Keratinocyte (primary cell): ENCODE measurements at regions not wholly inside any gene's neighbourhood (a gene's known extent, or its start where the extent isn't known, plus 50 kb on each side); places are given as distances from the start of the nearest gene placed in this dataset.

ENCODE experiments used
- DNase-seq: peaks from one replicate; pipeline ENCODE4 v3.0.0-alpha.2; 2011; ENCODE audit warnings: low read depth, missing footprints, low spot score
- FAIRE-seq: peaks from 2 replicates; lab custom pipeline; 2011; peaks lifted over from hg19 to GRCh38; lab: Jason Lieb, UNC
- H2AFZ ChIP-seq: 2 replicates; pipeline ENCODE4 v1.6.0; 2012; ENCODE audit warnings: low read length, control low read depth, inconsistent platforms; ENCODE audit not compliant: control insufficient read depth
- H3K27ac ChIP-seq: 2 replicates; pipeline ENCODE4 v1.5.1; 2011; ENCODE audit warnings: low read length; ENCODE audit not compliant: control insufficient read depth, insufficient read depth
- H3K27me3 ChIP-seq: 3 replicates; pipeline ENCODE4 v1.6.0; 2011; ENCODE audit warnings: low read length; ENCODE audit not compliant: control insufficient read depth, insufficient read depth; ENCODE audit errors: extremely low read depth
- H3K36me3 ChIP-seq, 2 experiments: 2 replicates in 1 of 2; 3 replicates in 1 of 2; pipeline ENCODE4 v1.5.1; 2011; ENCODE audit warnings: low read length in 2 of 2, mild to moderate bottlenecking in 1 of 2; ENCODE audit not compliant: control insufficient read depth in 2 of 2, insufficient read depth in 2 of 2; ENCODE audit errors: extremely low read depth in 1 of 2
- H3K4me1 ChIP-seq: 3 replicates; pipeline ENCODE4 v1.5.1; 2011; ENCODE audit warnings: low read length; ENCODE audit not compliant: control insufficient read depth, insufficient read depth; ENCODE audit errors: extremely low read depth
- H3K4me2 ChIP-seq: 3 replicates; pipeline ENCODE4 v1.6.0; 2011; ENCODE audit warnings: low read depth, low read length; ENCODE audit not compliant: control insufficient read depth, insufficient read depth; ENCODE audit errors: extremely low read depth
- H3K4me3 ChIP-seq, 3 experiments: fragments of 200-600 bp in 1 of 3; sonication (generic) in 1 of 3; 2 replicates in 2 of 3; 3 replicates in 1 of 3; pipeline ENCODE4 v1.5.1; 2011 to 2016; ENCODE audit warnings: low read length in 3 of 3, mild to moderate bottlenecking in 3 of 3, control low read depth in 2 of 3, inconsistent platforms in 1 of 3, low read depth in 1 of 3, mixed read lengths in 1 of 3, mixed run types in 1 of 3, moderate library complexity in 1 of 3; ENCODE audit not compliant: control insufficient read depth in 2 of 3, insufficient read depth in 2 of 3; ENCODE audit errors: extremely low read depth in 1 of 3
- H3K79me2 ChIP-seq: 2 replicates; pipeline ENCODE4 v1.6.0; 2012; ENCODE audit warnings: low read length; ENCODE audit not compliant: control insufficient read depth, insufficient read depth
- H3K9ac ChIP-seq: 3 replicates; pipeline ENCODE4 v1.6.0; 2011; ENCODE audit warnings: low read length; ENCODE audit not compliant: control insufficient read depth, insufficient read depth; ENCODE audit errors: extremely low read depth
- H3K9me1 ChIP-seq: 3 replicates; pipeline ENCODE4 v1.6.0; 2011; ENCODE audit warnings: low read length; ENCODE audit not compliant: control insufficient read depth, insufficient read depth; ENCODE audit errors: extremely low read depth
- H3K9me3 ChIP-seq: 2 replicates; pipeline ENCODE4 v1.5.1; 2012; ENCODE audit warnings: low read depth, low read length; ENCODE audit not compliant: control insufficient read depth
- H4K20me1 ChIP-seq: 3 replicates; pipeline ENCODE4 v1.6.0; 2011; ENCODE audit warnings: low read length; ENCODE audit not compliant: control insufficient read depth, insufficient read depth; ENCODE audit errors: extremely low read depth
- EZH2 ChIP-seq: IDR thresholded peaks from one replicate; pipeline ENCODE4 v1.6.1; 2012; ENCODE audit warnings: inconsistent platforms, mild to moderate bottlenecking, low read length, moderate library complexity
- dilution Hi-C: fragments of 300-500 bp; cut with MboI; formaldehyde crosslinking; loops from one replicate; pipeline ENCODE4 v1.7.0; 2020; ENCODE audit warnings: low sequenced_read_pairs; ENCODE audit not compliant: extremely low pct_ligation_motif_present
- TF ChIP-seq, protein P1 (sequence below), 3 experiments: IDR thresholded peaks in 1 of 3; conservative IDR thresholded peaks in 1 of 3; optimal IDR thresholded peaks in 1 of 3; 2 replicates in 2 of 3; 3 replicates in 1 of 3; pipeline versions ENCODE3 to v1.5.1; 2011; ENCODE audit warnings: low read length in 3 of 3, mild to moderate bottlenecking in 3 of 3, moderate library complexity in 2 of 3, control low read depth in 1 of 3, inconsistent platforms in 1 of 3; ENCODE audit not compliant: insufficient read depth in 2 of 3; ENCODE audit errors: extremely low read depth in 1 of 3

DNA sequence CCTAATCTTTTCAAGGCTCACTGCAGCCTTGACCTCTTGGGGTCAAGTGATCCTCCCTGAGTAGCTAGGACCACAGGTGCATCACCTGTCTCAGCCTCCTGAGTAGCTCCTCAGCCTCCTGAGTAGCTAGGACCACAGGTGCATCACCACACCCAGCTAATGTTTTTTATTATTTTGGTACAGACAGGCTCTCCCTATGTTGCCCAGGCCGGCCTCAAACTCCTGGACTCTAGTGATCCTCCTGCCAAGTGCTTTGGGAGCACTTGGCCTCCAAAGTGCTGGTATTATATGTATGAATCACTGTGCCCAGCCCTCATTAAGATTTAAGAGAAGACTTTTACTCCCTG, 58.5 kb upstream of the S1PR1 start:
- Histone ChIP-seq H3K36me3 (no peaks in the 10 kb centered on the region), H3K9ac (no peak overlapping the region), H3K4me2 (no peak overlapping the region), H3K27me3 (no peaks in the 10 kb centered on the region), H2AFZ (no peak overlapping the region), H4K20me1 (no peaks in the 10 kb centered on the region), H3K9me1 (no peaks in the 10 kb centered on the region), H3K79me2 (no peaks in the 10 kb centered on the region), H3K4me3 (no peak overlapping the region), H3K27ac (no peak overlapping the region), H3K9me3 (no peaks in the 10 kb centered on the region), H3K4me1 (peaks cover 18% of the 10 kb centered on the region)
- DNase-seq (no peak), FAIRE-seq (no peak)
- no peak for TF ChIP-seq EZH2
- TF ChIP-seq, protein P1, sequence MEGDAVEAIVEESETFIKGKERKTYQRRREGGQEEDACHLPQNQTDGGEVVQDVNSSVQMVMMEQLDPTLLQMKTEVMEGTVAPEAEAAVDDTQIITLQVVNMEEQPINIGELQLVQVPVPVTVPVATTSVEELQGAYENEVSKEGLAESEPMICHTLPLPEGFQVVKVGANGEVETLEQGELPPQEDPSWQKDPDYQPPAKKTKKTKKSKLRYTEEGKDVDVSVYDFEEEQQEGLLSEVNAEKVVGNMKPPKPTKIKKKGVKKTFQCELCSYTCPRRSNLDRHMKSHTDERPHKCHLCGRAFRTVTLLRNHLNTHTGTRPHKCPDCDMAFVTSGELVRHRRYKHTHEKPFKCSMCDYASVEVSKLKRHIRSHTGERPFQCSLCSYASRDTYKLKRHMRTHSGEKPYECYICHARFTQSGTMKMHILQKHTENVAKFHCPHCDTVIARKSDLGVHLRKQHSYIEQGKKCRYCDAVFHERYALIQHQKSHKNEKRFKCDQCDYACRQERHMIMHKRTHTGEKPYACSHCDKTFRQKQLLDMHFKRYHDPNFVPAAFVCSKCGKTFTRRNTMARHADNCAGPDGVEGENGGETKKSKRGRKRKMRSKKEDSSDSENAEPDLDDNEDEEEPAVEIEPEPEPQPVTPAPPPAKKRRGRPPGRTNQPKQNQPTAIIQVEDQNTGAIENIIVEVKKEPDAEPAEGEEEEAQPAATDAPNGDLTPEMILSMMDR (optimal IDR thresholded peaks at IDR 0.05 in 1 of 3, IDR thresholded peaks at IDR 0.05 in 1 of 3, conservative IDR thresholded peaks at IDR 0.05 in 1 of 3; ENCODE audit: extremely low read depth in 1 of 3, insufficient read depth in 2 of 3, low read length in 3 of 3) = no peak
- dilution Hi-C loops = no loop called here

DNA sequence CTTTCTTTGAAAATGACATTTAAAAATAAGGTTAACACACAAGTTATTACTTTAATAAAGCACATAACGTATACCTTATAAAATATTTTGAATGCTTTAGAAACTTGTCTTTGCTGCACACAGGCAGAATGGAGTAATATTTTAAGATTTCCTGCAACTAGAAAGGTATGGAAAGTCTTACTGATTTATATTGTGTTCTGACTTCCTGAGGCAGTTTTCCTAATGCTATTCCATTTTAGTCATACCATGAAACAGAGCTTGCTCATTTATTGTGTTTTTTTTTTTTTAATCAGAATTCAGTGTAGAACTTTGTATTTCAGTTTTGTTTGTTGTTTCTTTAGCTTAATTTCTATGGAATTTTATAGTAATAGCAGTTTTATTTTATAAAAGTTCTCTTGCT, 60.9 kb upstream of the S1PR1 start:
- FAIRE-seq = no peak
- no peak overlapping the region for H3K4me2 ChIP-seq
- no peaks in the 10 kb centered on the region for H3K9me1 ChIP-seq
- no peak overlapping the region for H2AFZ ChIP-seq
- no peaks in the 10 kb centered on the region for H3K27me3 ChIP-seq
- H3K4me3 ChIP-seq = no peak overlapping the region
- no peaks in the 10 kb centered on the region for H4K20me1 ChIP-seq
- no peaks in the 10 kb centered on the region for H3K9me3 ChIP-seq
- no peaks in the 10 kb centered on the region for H3K36me3 ChIP-seq
- no peak overlapping the region for H3K27ac ChIP-seq
- TF ChIP-seq, protein P1 (optimal IDR thresholded peaks at IDR 0.05 in 1 of 3, IDR thresholded peaks at IDR 0.05 in 1 of 3, conservative IDR thresholded peaks at IDR 0.05 in 1 of 3; ENCODE audit: extremely low read depth in 1 of 3, insufficient read depth in 2 of 3, low read length in 3 of 3) = no peak
- no peak for TF ChIP-seq EZH2
- dilution Hi-C loops = no loop called here
- peaks cover 18% of the 10 kb centered on the region for H3K4me1 ChIP-seq
- H3K9ac ChIP-seq = no peak overlapping the region
- no peak for DNase-seq
- H3K79me2 ChIP-seq = no peaks in the 10 kb centered on the region
